Heart right ventricle (tissue), 16 donors: ENCODE measurements at regions not wholly inside any gene's neighbourhood (a gene's known extent, or its start where the extent isn't known, plus 50 kb on each side); places are given as distances from the start of the nearest gene placed in this dataset.

ENCODE experiments used
- ATAC-seq, 8 donors: fragments of 200-7000 bp; cut with Tn5 transposase; one replicate each; pipeline ENCODE4 v1.9.1; 2020; ENCODE audit warnings: mild to moderate bottlenecking in 8 of 8, moderate library complexity in 8 of 8, moderate number of reproducible peaks in 1 of 8
- DNase-seq, 2 donors: peaks; one replicate each; pipeline ENCODE4 v3.0.0-alpha.2; 2020
- H3K27ac ChIP-seq, 10 donors: fragments of 200-600 bp; sonication (generic) in 2 of 10; one replicate each; pipeline versions ENCODE4 v1.5.0 to v1.8.0; 2020 to 2022; ENCODE audit warnings: mild to moderate bottlenecking in 3 of 10
- H3K27me3 ChIP-seq, 7 donors: fragments of 200-600 bp; one replicate each; pipeline ENCODE4 v1.8.0; 2021 to 2022; ENCODE audit warnings: mild to moderate bottlenecking in 2 of 7
- H3K36me3 ChIP-seq, 9 donors: fragments of 200-600 bp; sonication (generic) in 1 of 9; one replicate each; pipeline versions ENCODE4 v1.5.0 to v1.8.0; 2020 to 2022; ENCODE audit warnings: mild to moderate bottlenecking in 2 of 9
- H3K4me1 ChIP-seq, 9 donors: fragments of 200-600 bp; sonication (generic) in 1 of 9; one replicate each; pipeline versions ENCODE4 v1.5.0 to v1.8.0; 2020 to 2022; ENCODE audit warnings: mild to moderate bottlenecking in 4 of 9
- H3K4me3 ChIP-seq, 10 donors: fragments of 200-600 bp; sonication (generic) in 2 of 10; one replicate each; pipeline versions ENCODE4 v1.5.0 to v1.8.0; 2020 to 2022; ENCODE audit warnings: mild to moderate bottlenecking in 7 of 10, moderate library complexity in 2 of 10
- H3K9me3 ChIP-seq, 11 donors: fragments of 200-600 bp in 10 of 11; sonication (generic) in 2 of 11; one replicate each; pipeline versions ENCODE4 v1.5.0 to v1.8.0; 2013 to 2022; ENCODE audit warnings: mild to moderate bottlenecking in 2 of 11, control low read depth in 1 of 11, moderate library complexity in 1 of 11
- WGBS, 2 donors: extraction: QIAGEN DNeasy Blood & Tissue Kit; methylation state at CpG; one replicate each; pipeline ENCODE4 v1.1.7; 2013; ENCODE audit warnings: inconsistent platforms in 1 of 2; 5-methylcytosine and 5-hydroxymethylcytosine counted together
- intact Hi-C, 10 donors: fragments of 100-400 bp; cut with DNase I; formaldehyde crosslinking; loops; one replicate each; pipeline versions ENCODE4 v1.11.1 to v1.14.2; 2022
- TF ChIP-seq, protein P1 (sequence below), 9 donors: fragments of 200-600 bp; sonication (generic) in 2 of 9; IDR thresholded peaks; one replicate each; pipeline versions ENCODE4 v1.5.0 to v1.8.0; 2021 to 2022; ENCODE audit warnings: antibody characterized with exemption in 9 of 9, mild to moderate bottlenecking in 5 of 9, moderate library complexity in 1 of 9
- donor health status: Arrhythmogenic right ventricular cardiomyopathy.
- donor health status: ischemic (EF 13 %, LVEDD 7.1; RV severe dilation, severe dysfunction).
- donor health status: healthy with polysubstance abuse.
- donor health status: DM: no; HTN: yes; CAD: no.
- donor health status: DM: no; HTN: no; CAD: no.
- donor health status: ischemic (EF 25% LVEDD 6.9; RV normal size, moderate dysfunction).
- donor health status: ischemic (EF 25% LVEDD 5.7; RV mildly dilated, moderate dysfunction).
- donor health status: healthy.
- donor health status: DM: yes; HTN: yes; CAD: no.
- donor health status: Ischemic cardiomyopathy.
- donor health status: ischemic (EF 35%, LVEDD 5.7; RV mildly dilated, moderate dysfunction).
- donor health status: nonischemic (EF 11% LVEDD 7.7; RV severe dilation, severe dysfunction).
- donor health status: DM: yes; HTN: yes; CAD: no.
- donor health status: PGD.
- donor health status: ischemic (EF 29% LVEDD 5.4; RV normal size, mild dysfunction).
- donor health status: nonischemic (EF 23%, LVEDD 6.1; RV moderate dilation, normal function).

DNA sequence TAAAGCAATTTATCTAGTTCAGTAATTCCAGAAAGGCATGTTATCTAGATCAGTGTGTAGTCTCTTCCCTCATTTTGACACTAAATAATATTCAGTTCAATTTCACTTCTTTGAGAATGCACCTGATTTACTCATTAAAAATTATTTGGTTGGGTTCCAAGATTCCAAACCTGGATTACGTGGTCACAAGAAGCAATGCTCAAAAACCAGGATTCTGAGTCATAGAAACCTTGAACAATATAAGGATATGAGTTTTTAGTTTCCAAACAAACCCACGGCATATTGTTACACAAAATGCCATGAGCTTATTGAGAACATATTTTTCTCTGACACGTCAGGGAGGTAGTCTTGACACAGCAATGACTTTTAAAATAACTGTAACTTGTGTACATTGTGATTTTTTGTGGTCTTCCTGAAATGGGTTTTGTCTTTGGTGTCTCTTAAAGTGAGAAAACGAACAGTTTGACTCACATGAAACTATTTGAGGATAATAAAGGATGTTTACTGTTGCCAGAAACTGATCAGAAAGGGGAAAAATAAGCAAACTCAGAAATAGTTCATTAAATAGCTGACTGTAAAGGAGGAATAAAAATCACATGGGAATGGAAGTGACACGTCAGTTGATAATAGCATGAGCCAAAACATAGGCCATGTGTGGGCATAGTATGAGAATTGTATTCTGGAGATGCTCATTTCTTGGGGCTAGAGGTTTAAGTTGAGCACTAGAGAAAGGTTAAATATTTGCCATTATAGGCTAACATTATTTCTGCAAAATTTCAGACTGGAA, 617.7 kb upstream of the CDH2 start:
- TF ChIP-seq, protein P1, sequence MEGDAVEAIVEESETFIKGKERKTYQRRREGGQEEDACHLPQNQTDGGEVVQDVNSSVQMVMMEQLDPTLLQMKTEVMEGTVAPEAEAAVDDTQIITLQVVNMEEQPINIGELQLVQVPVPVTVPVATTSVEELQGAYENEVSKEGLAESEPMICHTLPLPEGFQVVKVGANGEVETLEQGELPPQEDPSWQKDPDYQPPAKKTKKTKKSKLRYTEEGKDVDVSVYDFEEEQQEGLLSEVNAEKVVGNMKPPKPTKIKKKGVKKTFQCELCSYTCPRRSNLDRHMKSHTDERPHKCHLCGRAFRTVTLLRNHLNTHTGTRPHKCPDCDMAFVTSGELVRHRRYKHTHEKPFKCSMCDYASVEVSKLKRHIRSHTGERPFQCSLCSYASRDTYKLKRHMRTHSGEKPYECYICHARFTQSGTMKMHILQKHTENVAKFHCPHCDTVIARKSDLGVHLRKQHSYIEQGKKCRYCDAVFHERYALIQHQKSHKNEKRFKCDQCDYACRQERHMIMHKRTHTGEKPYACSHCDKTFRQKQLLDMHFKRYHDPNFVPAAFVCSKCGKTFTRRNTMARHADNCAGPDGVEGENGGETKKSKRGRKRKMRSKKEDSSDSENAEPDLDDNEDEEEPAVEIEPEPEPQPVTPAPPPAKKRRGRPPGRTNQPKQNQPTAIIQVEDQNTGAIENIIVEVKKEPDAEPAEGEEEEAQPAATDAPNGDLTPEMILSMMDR (IDR thresholded peaks at IDR 0.05): no peak
- peak in 7 of 8 donors; percentile 20 to 87 (median 75) for ATAC-seq
- H3K9me3 ChIP-seq: no peaks in the 10 kb centered on the region
- peaks cover 0 to 21% (median 4%) of the 10 kb centered on the region in 9 donors for H3K4me1 ChIP-seq
- WGBS, 2 donors: 56 to 64% methylated on average over 5 of the region's 5 CpGs
- H3K36me3 ChIP-seq: no peaks in the 10 kb centered on the region
- no peaks in the 10 kb centered on the region for H3K27me3 ChIP-seq
- H3K27ac ChIP-seq: peak overlapping the region in 7 of 10 donors; percentile 33 to 70 (median 47)
- intact Hi-C loops: no loop called here
- no peak for DNase-seq
- H3K4me3 ChIP-seq: no peak overlapping the region

DNA sequence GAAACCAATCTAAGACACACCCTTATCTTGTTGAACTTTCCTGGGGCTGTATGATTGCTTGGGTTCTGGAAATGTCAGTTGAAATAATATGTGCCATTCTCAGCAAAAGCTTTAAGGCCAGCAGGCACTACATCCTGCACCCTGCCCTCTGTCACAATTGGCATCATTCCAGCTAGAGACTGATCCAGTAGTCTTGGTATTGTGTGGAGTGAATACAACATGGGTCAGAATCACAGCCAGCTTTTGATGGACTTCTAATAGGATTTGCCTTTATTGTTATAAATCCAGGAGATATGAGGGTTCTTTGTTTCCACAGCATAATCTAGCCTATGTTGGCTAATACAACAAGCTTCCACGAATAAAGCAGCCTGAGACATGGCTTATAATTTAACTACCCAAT, 617.0 kb upstream of the CDH2 start:
- no peak overlapping the region for H3K4me3 ChIP-seq
- DNase-seq (no peak), ATAC-seq (peak in 5 of 8 donors; percentile 62 to 74 (median 69))
- H3K9me3 ChIP-seq: no peaks in the 10 kb centered on the region
- H3K27me3 ChIP-seq: no peaks in the 10 kb centered on the region
- H3K36me3 ChIP-seq: no peaks in the 10 kb centered on the region
- TF ChIP-seq, protein P1 (IDR thresholded peaks at IDR 0.05): no peak
- H3K4me1 ChIP-seq: peaks cover 0 to 21% (median 4%) of the 10 kb centered on the region in 9 donors
- intact Hi-C loops: no loop called here
- peak overlapping the region in 1 of 10 donors; percentile 37 for H3K27ac ChIP-seq
- 56 to 65% methylated on average over 1 of the region's 1 CpG for whole genome bisulfite sequencing, 2 donors

DNA sequence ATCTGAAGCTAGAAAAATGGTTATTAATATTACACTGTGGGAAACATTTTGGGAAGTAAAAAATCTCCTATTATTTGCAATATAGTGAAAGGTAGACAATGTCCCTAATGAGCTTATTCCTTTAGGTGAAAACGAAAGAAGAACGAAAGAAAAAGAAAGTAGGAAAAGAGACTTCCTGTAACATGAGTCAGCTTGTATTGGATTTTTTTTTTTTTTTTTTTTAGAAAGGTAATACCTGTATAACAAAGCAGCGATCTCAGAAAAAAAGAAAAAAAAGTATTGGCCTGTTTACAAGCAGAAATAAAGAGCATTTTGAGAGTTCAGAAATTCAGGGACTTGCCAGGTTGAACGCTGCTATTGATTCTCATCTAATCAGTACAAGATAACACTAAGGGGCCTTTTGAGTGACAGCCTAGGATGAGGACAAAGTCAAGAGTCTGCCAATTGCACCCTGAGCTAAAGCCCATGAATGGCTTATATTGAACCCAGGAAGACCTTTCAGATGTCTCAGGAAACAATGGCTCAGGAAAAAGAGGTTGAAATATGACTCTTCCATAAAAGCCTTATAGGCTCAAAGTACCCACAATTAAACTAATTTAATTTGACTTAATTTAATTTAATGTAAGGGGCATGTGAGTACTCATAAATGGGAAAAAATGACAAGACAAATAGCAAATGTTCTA, 615.6 kb upstream of the CDH2 start:
- ATAC-seq (no peak), DNase-seq (no peak)
- H3K4me3 ChIP-seq: no peak overlapping the region
- H3K36me3 ChIP-seq: no peaks in the 10 kb centered on the region
- 59 to 70% methylated on average over 4 of the region's 4 CpGs for WGBS, 2 donors
- TF ChIP-seq, protein P1 (IDR thresholded peaks at IDR 0.05): no peak
- intact Hi-C loops: no loop called here
- peaks cover 0 to 21% (median 4%) of the 10 kb centered on the region in 9 donors for H3K4me1 ChIP-seq
- H3K9me3 ChIP-seq: no peaks in the 10 kb centered on the region
- no peaks in the 10 kb centered on the region for H3K27me3 ChIP-seq
- no peak overlapping the region for H3K27ac ChIP-seq

DNA sequence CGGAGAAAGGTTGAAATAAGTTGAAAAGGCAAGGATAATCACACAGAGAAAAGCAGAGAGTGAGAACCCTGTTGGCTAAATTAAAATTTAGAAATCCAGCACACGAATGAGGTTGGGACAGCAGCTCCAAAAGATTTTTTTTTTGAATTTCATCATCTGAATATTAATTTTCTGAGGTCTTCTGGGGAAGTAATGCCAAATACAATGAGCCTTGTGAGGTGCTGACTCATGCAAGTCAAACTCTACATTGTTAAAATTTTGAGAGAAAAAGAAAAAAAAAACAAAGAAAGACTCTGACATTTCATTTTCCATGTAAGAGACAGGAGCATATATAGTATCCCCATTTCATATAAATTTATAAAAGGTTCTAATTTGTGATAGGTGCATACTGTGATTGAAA, 614.2 kb upstream of the CDH2 start:
- WGBS, 2 donors: 78 to 88% methylated on average over 2 of the region's 2 CpGs

More for the DNA sequence above, 614.2 kb upstream of the CDH2 start:
- Histone ChIP-seq H3K27ac (no peak overlapping the region), H3K36me3 (no peaks in the 10 kb centered on the region), H3K4me1 (peaks cover 0 to 21% (median 4%) of the 10 kb centered on the region in 9 donors), H3K9me3 (no peaks in the 10 kb centered on the region), H3K4me3 (no peak overlapping the region), H3K27me3 (no peaks in the 10 kb centered on the region)
- intact Hi-C loops: no loop called here
- ATAC-seq (no peak), DNase-seq (no peak)
- TF ChIP-seq, protein P1 (IDR thresholded peaks at IDR 0.05): no peak
